GM06990 (cell line): ENCODE measurements at regions not wholly inside any gene's neighbourhood (a gene's known extent, or its start where the extent isn't known, plus 50 kb on each side); places are given as distances from the start of the nearest gene placed in this dataset.

Experiments used
- DNase-seq: peaks from one replicate; pipeline ENCODE4 v3.0.0-alpha.2; 2011; ENCODE audit not compliant: insufficient read length; ENCODE audit errors: extremely low read depth
- H3K27me3 ChIP-seq: replicated peaks from 2 replicates; pipeline ENCODE4 v1.6.0; 2011; ENCODE audit warnings: low read length; ENCODE audit not compliant: control insufficient read depth, insufficient read depth
- H3K36me3 ChIP-seq: 2 replicates; pipeline ENCODE4 v1.5.1; 2011; ENCODE audit warnings: low read length; ENCODE audit not compliant: control insufficient read depth, insufficient read depth
- H3K4me3 ChIP-seq: replicated peaks from 2 replicates; pipeline ENCODE4 v1.5.1; 2011; ENCODE audit warnings: low read depth, mild to moderate bottlenecking, control low read depth, low read length
- TF ChIP-seq, protein P1 (sequence below): IDR thresholded peaks from 2 replicates; pipeline ENCODE4 v1.5.1; 2011; ENCODE audit warnings: low read length, control low read depth, mild to moderate bottlenecking, inconsistent platforms; ENCODE audit not compliant: insufficient read depth, poor library complexity, severe bottlenecking

DNA sequence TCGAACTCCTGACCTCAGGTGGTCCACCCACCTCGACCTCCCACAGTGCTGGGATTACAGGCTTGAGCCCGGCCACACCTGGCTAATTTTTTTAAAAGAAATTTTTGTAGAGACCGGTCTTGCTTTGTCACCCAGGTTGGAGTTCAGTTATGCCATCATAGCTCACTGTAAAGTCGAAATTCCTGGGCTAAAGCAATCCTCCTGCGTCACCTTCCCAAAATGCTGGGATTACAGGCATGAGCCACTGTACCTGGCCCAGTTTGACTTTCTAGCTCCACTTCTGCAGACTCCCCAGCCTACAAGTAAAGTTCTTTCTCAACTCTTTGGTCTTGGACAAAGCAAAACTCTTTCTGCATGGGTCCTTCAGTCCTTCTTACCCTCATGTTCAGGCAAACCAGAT is 214.1 kb downstream of the SKIDA1 start:
- no peak for DNase-seq
- Histone ChIP-seq H3K4me3 (no peak overlapping the region), H3K27me3 (no peaks in the 10 kb centered on the region), H3K36me3 (no peaks in the 10 kb centered on the region)
- TF ChIP-seq, protein P1, sequence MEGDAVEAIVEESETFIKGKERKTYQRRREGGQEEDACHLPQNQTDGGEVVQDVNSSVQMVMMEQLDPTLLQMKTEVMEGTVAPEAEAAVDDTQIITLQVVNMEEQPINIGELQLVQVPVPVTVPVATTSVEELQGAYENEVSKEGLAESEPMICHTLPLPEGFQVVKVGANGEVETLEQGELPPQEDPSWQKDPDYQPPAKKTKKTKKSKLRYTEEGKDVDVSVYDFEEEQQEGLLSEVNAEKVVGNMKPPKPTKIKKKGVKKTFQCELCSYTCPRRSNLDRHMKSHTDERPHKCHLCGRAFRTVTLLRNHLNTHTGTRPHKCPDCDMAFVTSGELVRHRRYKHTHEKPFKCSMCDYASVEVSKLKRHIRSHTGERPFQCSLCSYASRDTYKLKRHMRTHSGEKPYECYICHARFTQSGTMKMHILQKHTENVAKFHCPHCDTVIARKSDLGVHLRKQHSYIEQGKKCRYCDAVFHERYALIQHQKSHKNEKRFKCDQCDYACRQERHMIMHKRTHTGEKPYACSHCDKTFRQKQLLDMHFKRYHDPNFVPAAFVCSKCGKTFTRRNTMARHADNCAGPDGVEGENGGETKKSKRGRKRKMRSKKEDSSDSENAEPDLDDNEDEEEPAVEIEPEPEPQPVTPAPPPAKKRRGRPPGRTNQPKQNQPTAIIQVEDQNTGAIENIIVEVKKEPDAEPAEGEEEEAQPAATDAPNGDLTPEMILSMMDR = no peak

DNA sequence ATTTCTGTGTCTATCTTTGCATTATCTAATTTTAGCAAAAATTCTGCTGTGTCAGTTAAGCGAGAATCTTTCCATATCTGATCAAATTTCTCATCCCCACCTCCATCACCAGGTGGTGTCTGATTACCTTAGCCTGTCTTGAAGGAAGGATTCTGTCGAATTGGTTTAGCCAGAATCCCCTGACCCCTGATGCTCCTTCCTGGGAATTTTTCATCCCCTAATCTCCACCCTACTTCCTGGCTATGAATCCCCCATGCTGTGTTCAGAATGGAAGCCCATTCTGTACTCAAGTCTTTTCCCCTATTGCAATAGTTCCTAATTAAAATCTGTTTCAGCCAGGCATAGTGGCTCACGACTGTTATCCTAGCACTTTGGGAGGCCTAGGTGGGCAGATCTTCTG is 216.1 kb downstream of the SKIDA1 start:
- TF ChIP-seq, protein P1 = no peak
- Histone ChIP-seq H3K36me3 (no peaks in the 10 kb centered on the region), H3K27me3 (no peaks in the 10 kb centered on the region), H3K4me3 (no peak overlapping the region)
- DNase-seq = no peak

DNA sequence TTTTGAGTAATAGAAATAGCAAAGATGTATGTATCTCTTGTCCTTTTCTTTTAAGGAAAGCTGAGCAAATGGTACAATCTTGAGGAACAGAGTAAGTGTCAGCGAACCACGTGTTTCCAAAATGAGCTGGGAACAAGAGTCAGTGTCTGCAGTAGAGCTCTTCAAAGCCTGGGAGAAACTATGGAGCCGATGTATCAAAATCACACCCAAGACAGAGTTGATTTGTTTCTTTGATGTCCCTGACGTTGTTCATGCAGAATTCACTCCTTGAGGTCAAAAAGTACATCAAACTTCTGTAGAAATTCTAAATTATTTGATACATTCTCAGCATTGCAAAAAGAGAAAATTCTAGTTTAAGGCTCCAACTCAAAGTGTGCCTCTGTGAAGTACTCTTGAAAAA is 216.5 kb downstream of the SKIDA1 start:
- TF ChIP-seq, protein P1 = no peak
- Histone ChIP-seq H3K36me3 (no peaks in the 10 kb centered on the region), H3K27me3 (no peaks in the 10 kb centered on the region), H3K4me3 (no peak overlapping the region)
- DNase-seq = no peak

DNA sequence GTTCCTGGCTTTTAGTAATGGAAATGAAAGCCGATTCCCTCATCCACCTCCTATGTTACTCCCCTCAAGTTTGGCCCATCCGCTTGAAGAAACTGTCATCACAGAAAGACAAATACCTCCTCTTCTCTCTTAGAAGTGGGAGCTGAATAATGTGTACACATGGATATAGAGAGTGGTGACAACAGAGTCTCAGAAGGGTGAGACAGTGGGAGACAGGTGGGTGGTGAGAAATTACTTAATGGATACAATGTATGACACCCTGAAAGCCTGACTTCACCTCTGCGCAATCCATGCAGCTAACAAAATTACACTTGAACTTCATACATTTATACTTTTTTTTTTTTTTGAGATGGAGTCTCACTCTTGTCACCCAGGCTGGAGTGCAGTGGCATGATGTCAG is 217.5 kb downstream of the SKIDA1 start:
- Histone ChIP-seq H3K36me3 (no peaks in the 10 kb centered on the region), H3K27me3 (no peaks in the 10 kb centered on the region), H3K4me3 (no peak overlapping the region)
- TF ChIP-seq, protein P1 = no peak
- DNase-seq = no peak

DNA sequence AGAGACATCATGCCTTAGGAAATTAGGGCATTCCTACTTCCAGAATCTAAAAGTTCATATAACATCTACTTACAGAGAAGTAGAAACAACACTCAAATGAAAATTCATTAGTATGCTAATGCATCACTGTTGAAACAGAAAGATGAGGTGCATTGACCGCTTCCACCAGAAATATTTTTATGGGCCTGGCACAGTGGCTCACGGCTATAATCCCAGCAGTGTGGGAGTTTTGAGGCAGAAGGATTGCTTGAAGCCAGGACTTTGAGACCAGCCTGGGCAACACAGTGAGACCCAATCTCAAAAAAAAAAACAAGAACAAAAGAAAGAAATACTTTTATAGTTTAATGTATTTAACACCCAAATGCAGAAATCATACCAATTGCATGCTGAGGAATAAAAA is 220.9 kb downstream of the SKIDA1 start:
- TF ChIP-seq, protein P1 = no peak
- DNase-seq = no peak
- Histone ChIP-seq H3K27me3 (no peaks in the 10 kb centered on the region), H3K4me3 (no peak overlapping the region), H3K36me3 (no peaks in the 10 kb centered on the region)

DNA sequence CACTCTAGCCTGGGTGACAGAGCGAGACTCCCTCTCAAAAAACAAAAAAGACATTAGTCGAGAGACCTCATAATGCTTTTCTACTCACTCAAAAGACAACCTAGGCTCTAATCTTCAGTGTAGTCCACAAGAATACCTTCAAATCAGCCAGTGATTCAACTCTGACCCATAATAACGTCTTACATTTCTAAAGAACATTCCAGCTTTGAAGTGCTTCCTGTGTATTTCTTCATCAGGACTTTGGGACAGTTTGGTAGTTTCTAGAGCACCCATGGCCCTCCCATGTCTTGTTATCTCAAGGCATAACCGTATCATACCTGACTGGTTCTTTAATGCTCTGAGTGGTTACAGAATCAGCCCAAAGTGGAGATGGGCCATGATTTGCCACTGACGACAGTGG is 221.3 kb downstream of the SKIDA1 start:
- TF ChIP-seq, protein P1 = no peak
- Histone ChIP-seq H3K4me3 (no peak overlapping the region), H3K36me3 (no peaks in the 10 kb centered on the region), H3K27me3 (no peaks in the 10 kb centered on the region)
- no peak for DNase-seq
